MCF 10A (cell line): ENCODE measurements at regions not wholly inside any gene's neighbourhood (a gene's known extent, or its start where the extent isn't known, plus 50 kb on each side); places are given as distances from the start of the nearest gene placed in this dataset.

Experiments
- BruUV-seq: library from RNA; stranded (reverse); fragments of 400-500 nt; replicated peaks from 2 replicates; lab custom pipeline; 2021; lab: Mats Ljungman, UMichigan
- CTCF ChIA-PET: fragments of 300-600 bp; sonication (Branson Sonifier 250); formaldehyde crosslinking; extraction: SDS; loops from one replicate; lab custom pipeline; 2021; ENCODE audit warnings: antibody characterized with exemption, inconsistent platforms; lab: Yijun Ruan, JAX
- POLR2A ChIA-PET: fragments of 300-600, 350-650 bp; sonication (Branson Sonifier 250); formaldehyde crosslinking; extraction: SDS; loops from one replicate; lab custom pipeline; 2020; ENCODE audit warnings: antibody characterized with exemption, inconsistent platforms; lab: Yijun Ruan, JAX
- DNase-seq: peaks from one replicate; pipeline ENCODE4 v3.0.0-alpha.2; 2018; ENCODE audit not compliant: unreplicated experiment
- H3K27ac Mint-ChIP-seq: one replicate; pipeline ENCODE4 v1.8.0; 2022; ENCODE audit warnings: mild to moderate bottlenecking, low read depth, mixed read lengths; ENCODE audit not compliant: unreplicated experiment
- H3K27me3 Mint-ChIP-seq: one replicate; pipeline ENCODE4 v1.8.0; 2022; ENCODE audit warnings: mixed read lengths; ENCODE audit not compliant: insufficient read depth, unreplicated experiment
- H3K36me3 Mint-ChIP-seq: one replicate; pipeline ENCODE4 v1.8.0; 2022; ENCODE audit warnings: mild to moderate bottlenecking, moderate library complexity, mixed read lengths; ENCODE audit not compliant: insufficient read depth, unreplicated experiment
- H3K4me1 Mint-ChIP-seq: one replicate; pipeline ENCODE4 v1.8.0; 2022; ENCODE audit warnings: mixed read lengths; ENCODE audit not compliant: insufficient read depth, unreplicated experiment
- H3K4me3 Mint-ChIP-seq: one replicate; pipeline ENCODE4 v1.8.0; 2022; ENCODE audit warnings: mild to moderate bottlenecking, moderate library complexity, mixed read lengths; ENCODE audit not compliant: unreplicated experiment
- H3K9me3 Mint-ChIP-seq: one replicate; pipeline ENCODE4 v1.8.0; 2022; ENCODE audit warnings: mixed read lengths; ENCODE audit not compliant: unreplicated experiment
- CTCF ChIP-seq: fragments of 200-600 bp; IDR thresholded peaks from one replicate; pipeline ENCODE4 v1.8.0; 2022; ENCODE audit warnings: antibody characterized with exemption, mild to moderate bottlenecking; ENCODE audit not compliant: unreplicated experiment
- intact Hi-C: fragments of 100-400 bp; cut with micrococcal nuclease; formaldehyde crosslinking; loops from 2 replicates; pipeline ENCODE4 v1.14.1; 2022

- POLR2A ChIA-PET = no interaction called here
- Mint-ChIP-seq H3K36me3 (no peaks in the 10 kb centered on the region), H3K4me1 (no peaks in the 10 kb centered on the region), H3K4me3 (no peak overlapping the region), H3K27me3 (no peaks in the 10 kb centered on the region), H3K27ac (no peak overlapping the region), H3K9me3 (peaks cover 19% of the 10 kb centered on the region)
- intact Hi-C loops = no loop called here
- no peak for TF ChIP-seq CTCF
- BruUV-seq = no TSS peak
- CTCF ChIA-PET = no interaction called here
- DNase-seq = no peak
Measured at GRCh38 chr10:131644289-131644688, 256.5 kb upstream of the PPP2R2D start.

- Mint-ChIP-seq H3K27me3 (no peaks in the 10 kb centered on the region), H3K4me1 (no peaks in the 10 kb centered on the region), H3K4me3 (no peak overlapping the region), H3K27ac (no peak overlapping the region), H3K36me3 (no peaks in the 10 kb centered on the region), H3K9me3 (peaks cover 23% of the 10 kb centered on the region)
- no TSS peak for BruUV-seq
- POLR2A ChIA-PET = no interaction called here
- intact Hi-C loops = no loop called here
- no peak for TF ChIP-seq CTCF
- CTCF ChIA-PET = no interaction called here
- no peak for DNase-seq
Measured at GRCh38 chr10:131644864-131645658, 255.7 kb upstream of the PPP2R2D start.

GRCh38 chr10:131645756-131646155 lies 255.1 kb upstream of the PPP2R2D start:
- no peak for TF ChIP-seq CTCF
- ChIA-PET CTCF (no interaction called here), POLR2A (no interaction called here)
- no peak for DNase-seq
- Mint-ChIP-seq H3K4me1 (no peaks in the 10 kb centered on the region), H3K27ac (no peak overlapping the region), H3K36me3 (no peaks in the 10 kb centered on the region), H3K27me3 (no peaks in the 10 kb centered on the region), H3K4me3 (no peak overlapping the region), H3K9me3 (peaks cover 23% of the 10 kb centered on the region)
- no TSS peak for BruUV-seq
- intact Hi-C loops = no loop called here

GRCh38 chr10:131646551-131647525 lies 254.0 kb upstream of the PPP2R2D start:
- no TSS peak for BruUV-seq
- Mint-ChIP-seq H3K36me3 (no peaks in the 10 kb centered on the region), H3K4me1 (no peaks in the 10 kb centered on the region)

More at GRCh38 chr10:131646551-131647525, 254.0 kb upstream of the PPP2R2D start:
- Mint-ChIP-seq H3K27me3 (no peaks in the 10 kb centered on the region), H3K27ac (no peak overlapping the region), H3K9me3 (peaks cover 23% of the 10 kb centered on the region), H3K4me3 (no peak overlapping the region)
- intact Hi-C loops = no loop called here
- ChIA-PET CTCF (interaction anchor here (0.6 kb wide), 1 partner anchor 30 kb away, joined by 3 read pairs; no protein-coding TSS in a partner anchor), POLR2A (interaction anchor here (0.6 kb wide), 1 partner anchor 9 kb away, joined by 3 read pairs; no protein-coding TSS in a partner anchor)
- TF ChIP-seq CTCF = no peak
- no peak for DNase-seq
